PC-3 (cell line): ENCODE measurements at regions not wholly inside any gene's neighbourhood (a gene's known extent, or its start where the extent isn't known, plus 50 kb on each side); places are given as distances from the start of the nearest gene placed in this dataset.

Source experiments
- ATAC-seq: fragments of 200-7000 bp; cut with Tn5 transposase; 2 replicates; pipeline ENCODE4 v1.9.1; 2020; ENCODE audit warnings: mild to moderate bottlenecking, moderate library complexity
- BruUV-seq: library from RNA; stranded (reverse); fragments of 400-500 nt; replicated peaks from 2 replicates; lab custom pipeline; 2021; lab: Mats Ljungman, UMichigan
- CTCF ChIA-PET: fragments of 300-600 bp; sonication (Branson Sonifier 250); formaldehyde crosslinking; loops from one replicate; lab custom pipeline; 2022; ENCODE audit warnings: antibody characterized with exemption; lab: Charles Lee
- POLR2A ChIA-PET: fragments of 300-600 bp; sonication (Branson Sonifier 250); formaldehyde crosslinking; loops from one replicate; lab custom pipeline; 2022; ENCODE audit warnings: antibody characterized with exemption; ENCODE audit not compliant: unreplicated experiment; lab: Charles Lee
- DNase-seq: peaks from one replicate; pipeline ENCODE4 v3.0.0-alpha.2; 2015
- H2AFZ ChIP-seq: fragments of 300-600 bp; sonication (generic); 2 replicates; pipeline ENCODE4 v1.6.0; 2016; ENCODE audit warnings: antibody characterized with exemption, low read length
- H3F3A ChIP-seq: fragments of 300-600 bp; sonication (generic); one replicate; pipeline ENCODE4 v1.6.0; 2017; ENCODE audit warnings: antibody characterized with exemption, low read length, control low read depth, mild to moderate bottlenecking; ENCODE audit not compliant: unreplicated experiment
- H3K27ac ChIP-seq: fragments of 300-600 bp; sonication (generic); 2 replicates; pipeline ENCODE4 v1.5.1; 2016; ENCODE audit warnings: mild to moderate bottlenecking, low read length
- H3K27me3 ChIP-seq: fragments of 300-600 bp; sonication (generic); 2 replicates; pipeline ENCODE4 v1.6.1; 2016; ENCODE audit warnings: low read length, mixed read lengths
- H3K36me3 ChIP-seq: fragments of 300-600 bp; sonication (generic); 2 replicates; pipeline ENCODE4 v1.6.1; 2016; ENCODE audit warnings: low read depth, mixed run types, low read length, mixed read lengths
- H3K4me1 ChIP-seq: fragments of 300-600 bp; sonication (generic); 2 replicates; pipeline ENCODE4 v1.5.1; 2016; ENCODE audit warnings: low read length; ENCODE audit not compliant: insufficient read depth
- H3K4me2 ChIP-seq: fragments of 300-600 bp; sonication (generic); 2 replicates; pipeline ENCODE4 v1.6.0; 2016; ENCODE audit warnings: low read length
- H3K4me3 ChIP-seq: fragments of 300-600 bp; sonication (generic); 2 replicates; pipeline ENCODE4 v1.5.1; 2016; ENCODE audit warnings: mild to moderate bottlenecking, low read length, mixed read lengths
- H3K79me2 ChIP-seq: fragments of 300-600 bp; sonication (generic); 2 replicates; pipeline ENCODE4 v1.6.1; 2017; ENCODE audit warnings: low read length, mixed read lengths
- H3K9ac ChIP-seq: fragments of 300-600 bp; sonication (generic); 2 replicates; pipeline ENCODE4 v1.6.0; 2016; ENCODE audit warnings: mild to moderate bottlenecking, low read length
- H3K9me2 ChIP-seq: fragments of 300-600 bp; sonication (generic); replicated peaks from 2 replicates; pipeline ENCODE4 v1.6.1; 2016; ENCODE audit warnings: mixed run types, low read length, mixed read lengths
- H3K9me3 ChIP-seq: fragments of 300-600 bp; sonication (generic); 2 replicates; pipeline ENCODE4 v1.6.1; 2016; ENCODE audit warnings: low read length, mixed read lengths
- H4K20me1 ChIP-seq: fragments of 300-600 bp; sonication (generic); 2 replicates; pipeline ENCODE4 v1.6.1; 2016; ENCODE audit warnings: low read length, mixed read lengths
- CTCF ChIP-seq: fragments of 300-600 bp; sonication (generic); conservative IDR thresholded peaks from 2 replicates; pipeline ENCODE4 v1.5.1; 2017; ENCODE audit warnings: antibody characterized with exemption, low read depth, mild to moderate bottlenecking, low read length
- EZH2 ChIP-seq: fragments of 300-600 bp; sonication (generic); IDR thresholded peaks from one replicate; pipeline ENCODE4 v1.6.1; 2017; ENCODE audit warnings: antibody characterized with exemption, mild to moderate bottlenecking, low read length; ENCODE audit not compliant: unreplicated experiment
- EZH2phosphoT487 ChIP-seq: fragments of 300-600 bp; sonication (generic); IDR thresholded peaks from 2 replicates; pipeline ENCODE4 v1.6.1; 2018; ENCODE audit warnings: mild to moderate bottlenecking, antibody characterized with exemption, low read length, borderline replicate concordance
- intact Hi-C: fragments of 100-400 bp; cut with micrococcal nuclease; formaldehyde crosslinking; loops from 2 replicates; pipeline ENCODE4 v1.9.0; 2023

GRCh38 chr6:11929241-11929835 lies 82.8 kb upstream of the HIVEP1 start:
- POLR2A ChIA-PET = no interaction called here
- BruUV-seq = no TSS peak
- no peak overlapping the region for H3K27ac ChIP-seq

DNA sequence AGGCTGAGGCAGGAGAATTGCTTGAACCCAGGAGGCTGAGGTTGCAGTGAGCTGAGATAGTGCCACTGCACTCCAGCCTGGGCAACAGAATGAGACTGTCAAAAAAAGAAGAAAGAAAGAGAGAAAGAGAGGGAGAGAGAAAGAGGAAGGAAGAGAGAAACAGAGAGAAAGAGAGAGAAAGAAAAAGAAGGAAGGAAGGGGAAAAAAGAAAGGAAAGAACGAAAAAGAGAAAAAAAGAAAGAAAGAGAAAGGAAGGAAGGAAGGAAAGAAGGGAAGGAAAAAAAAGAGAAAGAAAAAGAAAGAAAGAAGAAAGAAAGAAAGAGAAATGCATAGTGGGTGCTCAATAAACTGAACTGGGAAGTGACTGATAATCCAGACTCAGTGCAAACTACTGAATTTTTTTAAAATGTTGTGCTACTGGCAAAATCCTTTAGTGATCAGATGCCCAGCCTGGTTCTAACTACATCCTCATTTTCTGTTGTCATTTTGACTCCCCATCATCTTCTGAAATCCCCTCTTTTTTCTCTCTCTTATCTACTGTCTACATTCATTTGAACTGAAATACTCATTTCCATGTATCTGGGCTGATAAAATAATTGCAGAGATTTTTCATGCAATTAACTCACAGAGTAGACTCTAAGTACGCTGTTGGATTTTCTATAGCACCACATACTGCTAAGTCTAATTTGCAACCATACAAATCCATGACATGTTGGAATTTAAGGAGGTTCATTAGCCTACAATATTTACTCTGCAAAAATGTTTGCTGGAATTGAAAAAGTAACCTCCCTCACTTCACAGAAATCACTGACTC lies 85.3 kb upstream of the HIVEP1 start:
- no peaks in the 10 kb centered on the region for H3K9me2 ChIP-seq
- H3K36me3 ChIP-seq = no peaks in the 10 kb centered on the region
- no peak overlapping the region for H3K4me2 ChIP-seq
- no peaks in the 10 kb centered on the region for H3F3A ChIP-seq
- H2AFZ ChIP-seq = no peak overlapping the region
- H3K4me3 ChIP-seq = no peak overlapping the region
- H4K20me1 ChIP-seq = no peaks in the 10 kb centered on the region
- no peak overlapping the region for H3K27ac ChIP-seq
- no peak for ATAC-seq
- TF ChIP-seq EZH2 (no peak), EZH2phosphoT487 (no peak), CTCF (no peak)
- H3K9me3 ChIP-seq = no peaks in the 10 kb centered on the region
- ChIA-PET POLR2A (no interaction called here), CTCF (no interaction called here)
- intact Hi-C loops = no loop called here
- DNase-seq = no peak
- no peak overlapping the region for H3K9ac ChIP-seq
- no TSS peak for BruUV-seq
- peaks cover 11% of the 10 kb centered on the region for H3K4me1 ChIP-seq
- H3K79me2 ChIP-seq = no peaks in the 10 kb centered on the region
- no peaks in the 10 kb centered on the region for H3K27me3 ChIP-seq

More at GRCh38 chr6:11929241-11929835, 82.8 kb upstream of the HIVEP1 start:
- Histone ChIP-seq H3K9me2 (no peaks in the 10 kb centered on the region), H3K4me3 (no peak overlapping the region), H3K27me3 (no peaks in the 10 kb centered on the region), H3K4me2 (no peak overlapping the region), H3K9me3 (no peaks in the 10 kb centered on the region), H3F3A (no peaks in the 10 kb centered on the region), H3K9ac (no peak overlapping the region), H3K79me2 (no peaks in the 10 kb centered on the region), H3K36me3 (no peaks in the 10 kb centered on the region), H4K20me1 (no peaks in the 10 kb centered on the region), H2AFZ (no peak overlapping the region), H3K4me1 (no peaks in the 10 kb centered on the region)
- TF ChIP-seq CTCF (no peak), EZH2 (no peak), EZH2phosphoT487 (no peak)
- CTCF ChIA-PET = no interaction called here
- intact Hi-C loops = no loop called here
- no peak for DNase-seq
- no peak for ATAC-seq

DNA sequence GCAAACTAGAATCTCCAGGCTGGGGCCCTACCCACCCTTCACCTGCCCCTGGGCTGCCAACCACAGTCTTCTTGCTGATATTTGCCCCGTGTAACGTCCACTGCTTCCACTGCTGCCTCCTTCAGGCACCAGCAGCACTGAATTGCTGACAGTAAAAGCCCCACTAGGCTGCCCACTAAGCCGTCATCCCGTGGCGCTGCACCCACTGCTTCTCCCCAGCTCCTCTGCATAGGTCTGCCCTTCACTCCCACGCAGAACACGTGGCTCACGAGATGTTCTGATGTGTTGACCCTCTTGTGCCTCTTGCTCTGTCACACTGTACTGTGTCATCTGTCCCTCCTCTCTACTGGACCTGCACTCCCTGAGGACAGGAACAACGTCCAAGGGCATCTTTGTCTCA lies 86.3 kb upstream of the HIVEP1 start:
- H3K36me3 ChIP-seq = no peaks in the 10 kb centered on the region
- BruUV-seq = no TSS peak
- POLR2A ChIA-PET = no interaction called here
- H3K4me3 ChIP-seq = no peak overlapping the region
- H3K27ac ChIP-seq = no peak overlapping the region
- DNase-seq (no peak), ATAC-seq (no peak)
- H4K20me1 ChIP-seq = no peaks in the 10 kb centered on the region
- H3K4me2 ChIP-seq = no peak overlapping the region
- peaks cover 20% of the 10 kb centered on the region for H3K4me1 ChIP-seq
- H3K27me3 ChIP-seq = no peaks in the 10 kb centered on the region
- H3F3A ChIP-seq = no peaks in the 10 kb centered on the region
- intact Hi-C loops = no loop called here
- no peak overlapping the region for H2AFZ ChIP-seq
- no peaks in the 10 kb centered on the region for H3K9me3 ChIP-seq
- H3K79me2 ChIP-seq = no peaks in the 10 kb centered on the region
- no peak overlapping the region for H3K9ac ChIP-seq
- TF ChIP-seq EZH2 (no peak), CTCF (no peak), EZH2phosphoT487 (no peak)
- H3K9me2 ChIP-seq = no peaks in the 10 kb centered on the region
- CTCF ChIA-PET = no interaction called here
